ENCODE measurements at regions not wholly inside any gene's neighbourhood (a gene's known extent, or its start where the extent isn't known, plus 50 kb on each side); places are given as distances from the start of the nearest gene placed in this dataset.
"Not testable (repeated sequence)": the region's sequence is repeated elsewhere in the genome, so short reads cannot be mapped to it uniquely, and the experiment has no call there.

- DNase-seq (ENCODE audit: extremely low spot score); H3K36me3 ChIP-seq; H3K9me3 ChIP-seq; H3K4me3 ChIP-seq; H3K27ac ChIP-seq (replicated peaks in 1 of 4); H3K4me1 ChIP-seq; intact Hi-C loops (cut with DNase I): not testable (repeated sequence)
- 90% methylated on average over 1 of the region's 1 CpG for WGBS
- peaks cover 0 to 12% (median 0%) of the 10 kb centered on the region in 4 donors for H3K27me3 ChIP-seq
Measured at GRCh38 chr18:15164446-15164845, 416.5 kb downstream of the ANKRD30B start.

- 20% methylated on average over 30 of the region's 30 CpGs for WGBS
- H3K36me3 ChIP-seq = no peaks in the 10 kb centered on the region
- no peak for TF ChIP-seq POLR2A (IDR thresholded peaks at IDR 0.05; ENCODE audit: low read depth)
- no peak for TF ChIP-seq EP300 (IDR thresholded peaks at IDR 0.05)
- TF ChIP-seq, protein P1, sequence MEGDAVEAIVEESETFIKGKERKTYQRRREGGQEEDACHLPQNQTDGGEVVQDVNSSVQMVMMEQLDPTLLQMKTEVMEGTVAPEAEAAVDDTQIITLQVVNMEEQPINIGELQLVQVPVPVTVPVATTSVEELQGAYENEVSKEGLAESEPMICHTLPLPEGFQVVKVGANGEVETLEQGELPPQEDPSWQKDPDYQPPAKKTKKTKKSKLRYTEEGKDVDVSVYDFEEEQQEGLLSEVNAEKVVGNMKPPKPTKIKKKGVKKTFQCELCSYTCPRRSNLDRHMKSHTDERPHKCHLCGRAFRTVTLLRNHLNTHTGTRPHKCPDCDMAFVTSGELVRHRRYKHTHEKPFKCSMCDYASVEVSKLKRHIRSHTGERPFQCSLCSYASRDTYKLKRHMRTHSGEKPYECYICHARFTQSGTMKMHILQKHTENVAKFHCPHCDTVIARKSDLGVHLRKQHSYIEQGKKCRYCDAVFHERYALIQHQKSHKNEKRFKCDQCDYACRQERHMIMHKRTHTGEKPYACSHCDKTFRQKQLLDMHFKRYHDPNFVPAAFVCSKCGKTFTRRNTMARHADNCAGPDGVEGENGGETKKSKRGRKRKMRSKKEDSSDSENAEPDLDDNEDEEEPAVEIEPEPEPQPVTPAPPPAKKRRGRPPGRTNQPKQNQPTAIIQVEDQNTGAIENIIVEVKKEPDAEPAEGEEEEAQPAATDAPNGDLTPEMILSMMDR (IDR thresholded peaks at IDR 0.05) = no peak
- no peak for TF ChIP-seq POLR2AphosphoS5 (IDR thresholded peaks at IDR 0.05)
- no peaks in the 10 kb centered on the region for H3K9me3 ChIP-seq
- no peaks in the 10 kb centered on the region for H3K4me1 ChIP-seq
- no peak overlapping the region for H3K4me3 ChIP-seq
- H3K27ac ChIP-seq (replicated peaks in 1 of 4) = no peak overlapping the region
- H3K27me3 ChIP-seq = peaks cover 0 to 12% (median 0%) of the 10 kb centered on the region in 4 donors
- intact Hi-C loops (cut with DNase I) = no loop called here
- DNase-seq (ENCODE audit: extremely low spot score) = no peak
Measured at GRCh38 chr18:15165048-15165447, 417.1 kb downstream of the ANKRD30B start.

DNA sequence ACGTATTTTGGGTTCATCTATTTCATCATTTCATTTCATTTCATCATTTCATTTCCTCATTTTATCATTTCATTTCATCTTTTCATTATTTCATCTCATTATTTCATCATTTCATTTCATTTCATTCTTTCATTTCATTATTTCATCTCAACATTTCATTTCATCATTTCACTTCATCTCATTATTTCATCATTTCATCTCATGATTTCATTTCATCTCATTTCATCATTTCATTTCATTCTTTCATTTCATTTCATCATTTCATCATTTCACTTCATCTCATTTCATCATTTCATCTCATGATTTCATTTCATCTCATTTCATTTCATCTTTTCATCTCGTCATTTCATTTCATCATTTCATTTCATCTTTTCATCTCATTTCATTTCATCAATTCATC is 445.1 kb downstream of the ANKRD30B start:
- intact Hi-C loops (cut with DNase I); DNase-seq (ENCODE audit: extremely low spot score); H3K9me3 ChIP-seq; H3K4me3 ChIP-seq; H3K27ac ChIP-seq (replicated peaks in 1 of 4); H3K4me1 ChIP-seq; H3K36me3 ChIP-seq: not testable (repeated sequence)
- WGBS = 43% methylated on average over 2 of the region's 2 CpGs
- H3K27me3 ChIP-seq = peaks cover 0 to 18% (median 5%) of the 10 kb centered on the region in 4 donors

DNA sequence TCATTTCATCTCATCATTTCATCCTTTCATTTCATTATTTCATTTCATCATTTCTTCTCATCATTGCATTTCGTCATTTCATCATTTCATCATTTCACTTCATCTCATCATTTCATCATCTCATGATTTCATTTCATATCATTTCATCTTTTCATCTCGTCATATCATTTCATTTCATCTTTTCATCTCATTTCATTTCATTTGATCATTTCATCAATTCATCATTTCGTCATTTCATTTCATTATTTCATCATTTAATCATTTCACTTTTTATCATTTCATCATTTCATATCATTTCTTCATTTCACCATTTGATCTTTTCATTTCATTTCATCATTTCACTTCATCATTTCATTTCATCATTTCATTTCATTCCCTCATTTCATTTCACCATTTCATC is 445.8 kb downstream of the ANKRD30B start:
- H3K4me3 ChIP-seq; H3K4me1 ChIP-seq; H3K9me3 ChIP-seq; H3K27ac ChIP-seq (replicated peaks in 1 of 4); H3K36me3 ChIP-seq; intact Hi-C loops (cut with DNase I); DNase-seq (ENCODE audit: extremely low spot score): not testable (repeated sequence)
- peaks cover 0 to 20% (median 5%) of the 10 kb centered on the region in 4 donors for H3K27me3 ChIP-seq
- 51% methylated on average over 3 of the region's 3 CpGs for WGBS

DNA sequence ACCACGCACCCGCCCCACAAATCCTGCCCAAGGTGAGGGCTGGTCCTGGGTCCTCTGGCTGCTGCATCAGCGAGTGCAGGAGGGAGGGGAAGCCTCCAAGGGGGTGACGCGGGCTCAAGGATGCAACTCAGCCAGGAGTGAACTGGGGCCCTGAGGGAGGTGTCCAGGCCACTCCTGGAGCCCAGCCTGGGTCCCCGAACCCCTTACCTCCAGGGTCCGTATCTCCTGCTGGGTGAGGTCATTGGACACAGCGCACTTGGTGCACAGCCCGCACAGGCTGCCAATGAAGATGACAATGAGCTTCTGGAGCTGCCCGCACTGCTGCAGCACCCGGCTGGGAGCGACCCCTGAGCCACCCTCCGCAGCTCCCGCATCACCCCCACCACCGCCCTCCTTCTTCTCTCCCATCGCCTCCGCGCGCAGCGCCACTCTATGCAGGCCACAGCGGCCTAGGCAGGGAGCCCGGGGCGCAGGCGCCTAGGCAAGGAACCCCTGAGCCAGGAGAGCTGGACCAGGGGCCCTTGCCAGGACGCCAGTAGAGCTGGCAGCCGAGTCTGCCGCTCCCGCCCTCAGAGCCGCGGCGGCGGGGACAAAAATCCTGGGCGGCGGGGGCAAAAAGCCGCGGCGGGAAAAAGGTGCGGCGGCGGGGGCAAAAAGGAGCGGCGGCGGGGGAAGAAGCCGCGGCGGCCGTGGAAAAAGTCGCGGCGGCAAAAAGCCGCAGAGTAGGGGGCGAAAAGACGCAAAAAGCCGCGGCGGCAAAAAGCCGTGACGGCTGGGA is 449.6 kb downstream of the ANKRD30B start:
- H3K27ac ChIP-seq (replicated peaks in 1 of 4); DNase-seq (ENCODE audit: extremely low spot score); H3K36me3 ChIP-seq; H3K9me3 ChIP-seq; H3K4me1 ChIP-seq; intact Hi-C loops (cut with DNase I): not testable (repeated sequence)
- 6% methylated on average over 35 of the region's 58 CpGs for WGBS
- H3K4me3 ChIP-seq = peak overlapping the region in 3 of 4 donors; percentile 0 to 42 (median 35)
- peaks cover 0 to 20% (median 5%) of the 10 kb centered on the region in 4 donors for H3K27me3 ChIP-seq

GRCh38 chr18:15198116-15198389 is 450.1 kb downstream of the ANKRD30B start:
- peak overlapping the region in 3 of 4 donors; percentile 0 to 42 (median 35) for H3K4me3 ChIP-seq
- no peak for DNase-seq (ENCODE audit: extremely low spot score)

More at GRCh38 chr18:15198116-15198389, 450.1 kb downstream of the ANKRD30B start:
- peaks cover 0 to 6% (median 0%) of the 10 kb centered on the region in 4 donors for H3K9me3 ChIP-seq
- 6% methylated on average over 30 of the region's 30 CpGs for WGBS
- intact Hi-C loops (cut with DNase I) = no loop called here
- peaks cover 0 to 9% (median 7%) of the 10 kb centered on the region in 4 donors for H3K4me1 ChIP-seq
- no peak overlapping the region for H3K27ac ChIP-seq (replicated peaks in 1 of 4)
- H3K27me3 ChIP-seq = peaks cover 0 to 20% (median 5%) of the 10 kb centered on the region in 4 donors
- TF ChIP-seq EP300 (IDR thresholded peaks at IDR 0.05) = no peak
- TF ChIP-seq POLR2AphosphoS5 (IDR thresholded peaks at IDR 0.05) = no peak
- TF ChIP-seq POLR2A (IDR thresholded peaks at IDR 0.05; ENCODE audit: low read depth) = no peak
- TF ChIP-seq, protein P1 (IDR thresholded peaks at IDR 0.05) = no peak
- no peaks in the 10 kb centered on the region for H3K36me3 ChIP-seq
